ENCODE measurements at regions not wholly inside any gene's neighbourhood (a gene's known extent, or its start where the extent isn't known, plus 50 kb on each side); places are given as distances from the start of the nearest gene placed in this dataset.

DNA sequence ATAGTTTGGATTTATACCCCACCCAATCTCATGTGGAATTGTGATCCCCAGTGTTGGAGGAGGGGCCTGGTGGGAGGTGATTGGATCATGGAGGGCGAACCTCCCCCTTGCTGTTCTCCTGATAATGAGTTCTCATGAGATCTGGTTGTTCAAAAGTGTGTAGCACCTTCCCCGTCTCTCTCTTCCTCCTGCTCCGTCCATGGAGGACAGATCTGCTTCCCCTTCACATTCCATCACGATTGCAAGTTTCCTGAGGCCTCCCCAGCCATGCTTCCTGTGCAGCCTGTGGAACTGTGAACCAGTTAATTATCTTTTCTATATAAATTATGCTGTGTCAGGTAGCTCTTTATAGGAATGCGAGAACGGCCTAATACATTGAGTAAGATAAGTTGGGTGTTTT lies 518.8 kb upstream of the LCORL start:
- Histone ChIP-seq H3K9ac (ENCODE audit: low read length) (no peak overlapping the region), H3K9me3 (ENCODE audit: insufficient read depth, low read length) (no peaks in the 10 kb centered on the region), H2AFZ (ENCODE audit: low read depth, low read length, severe bottlenecking) (no peak overlapping the region), H3K36me3 (ENCODE audit: low read length) (no peaks in the 10 kb centered on the region), H3K4me2 (ENCODE audit: low read depth, low read length, poor library complexity, severe bottlenecking) (no peak overlapping the region), H3K79me2 (ENCODE audit: insufficient read depth, low read length) (no peaks in the 10 kb centered on the region), H4K20me1 (ENCODE audit: low read depth, low read length) (no peaks in the 10 kb centered on the region), H3K27ac (ENCODE audit: low read depth, low read length) (no peak overlapping the region), H3F3A (ENCODE audit: insufficient read depth) (no peaks in the 10 kb centered on the region), H3K9me2 (replicated peaks; ENCODE audit: insufficient read depth, low read length) (no peaks in the 10 kb centered on the region), H3K4me3 (ENCODE audit: insufficient read depth, low read length, poor library complexity, severe bottlenecking) (no peak overlapping the region), H3K27me3 (ENCODE audit: low read length) (no peaks in the 10 kb centered on the region)
- TF ChIP-seq, protein P1, sequence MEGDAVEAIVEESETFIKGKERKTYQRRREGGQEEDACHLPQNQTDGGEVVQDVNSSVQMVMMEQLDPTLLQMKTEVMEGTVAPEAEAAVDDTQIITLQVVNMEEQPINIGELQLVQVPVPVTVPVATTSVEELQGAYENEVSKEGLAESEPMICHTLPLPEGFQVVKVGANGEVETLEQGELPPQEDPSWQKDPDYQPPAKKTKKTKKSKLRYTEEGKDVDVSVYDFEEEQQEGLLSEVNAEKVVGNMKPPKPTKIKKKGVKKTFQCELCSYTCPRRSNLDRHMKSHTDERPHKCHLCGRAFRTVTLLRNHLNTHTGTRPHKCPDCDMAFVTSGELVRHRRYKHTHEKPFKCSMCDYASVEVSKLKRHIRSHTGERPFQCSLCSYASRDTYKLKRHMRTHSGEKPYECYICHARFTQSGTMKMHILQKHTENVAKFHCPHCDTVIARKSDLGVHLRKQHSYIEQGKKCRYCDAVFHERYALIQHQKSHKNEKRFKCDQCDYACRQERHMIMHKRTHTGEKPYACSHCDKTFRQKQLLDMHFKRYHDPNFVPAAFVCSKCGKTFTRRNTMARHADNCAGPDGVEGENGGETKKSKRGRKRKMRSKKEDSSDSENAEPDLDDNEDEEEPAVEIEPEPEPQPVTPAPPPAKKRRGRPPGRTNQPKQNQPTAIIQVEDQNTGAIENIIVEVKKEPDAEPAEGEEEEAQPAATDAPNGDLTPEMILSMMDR (IDR thresholded peaks at IDR 0.05; ENCODE audit: insufficient read depth, low read length, poor library complexity, severe bottlenecking): no peak
- no peak for TF ChIP-seq EZH2phosphoT487 (conservative IDR thresholded peaks at IDR 0.05; ENCODE audit: low read length)

- H4K20me1 ChIP-seq (ENCODE audit: low read depth, low read length): no peaks in the 10 kb centered on the region
- no peaks in the 10 kb centered on the region for H3K36me3 ChIP-seq (ENCODE audit: low read length)
- no peaks in the 10 kb centered on the region for H3K27me3 ChIP-seq (ENCODE audit: low read length)
- H3K9me2 ChIP-seq (replicated peaks; ENCODE audit: insufficient read depth, low read length): no peaks in the 10 kb centered on the region
- H3K4me2 ChIP-seq (ENCODE audit: low read depth, low read length, poor library complexity, severe bottlenecking): no peak overlapping the region
- H2AFZ ChIP-seq (ENCODE audit: low read depth, low read length, severe bottlenecking): no peak overlapping the region
- H3K9me3 ChIP-seq (ENCODE audit: insufficient read depth, low read length): no peaks in the 10 kb centered on the region
- H3K27ac ChIP-seq (ENCODE audit: low read depth, low read length): no peak overlapping the region
- TF ChIP-seq, protein P1 (IDR thresholded peaks at IDR 0.05; ENCODE audit: insufficient read depth, low read length, poor library complexity, severe bottlenecking): no peak
- TF ChIP-seq EZH2phosphoT487 (conservative IDR thresholded peaks at IDR 0.05; ENCODE audit: low read length): no peak
- no peaks in the 10 kb centered on the region for H3K79me2 ChIP-seq (ENCODE audit: insufficient read depth, low read length)
- H3K9ac ChIP-seq (ENCODE audit: low read length): no peak overlapping the region
- H3K4me3 ChIP-seq (ENCODE audit: insufficient read depth, low read length, poor library complexity, severe bottlenecking): no peak overlapping the region
- no peaks in the 10 kb centered on the region for H3F3A ChIP-seq (ENCODE audit: insufficient read depth)
Measured at GRCh38 chr4:18538121-18538520, 516.6 kb upstream of the LCORL start.

DNA sequence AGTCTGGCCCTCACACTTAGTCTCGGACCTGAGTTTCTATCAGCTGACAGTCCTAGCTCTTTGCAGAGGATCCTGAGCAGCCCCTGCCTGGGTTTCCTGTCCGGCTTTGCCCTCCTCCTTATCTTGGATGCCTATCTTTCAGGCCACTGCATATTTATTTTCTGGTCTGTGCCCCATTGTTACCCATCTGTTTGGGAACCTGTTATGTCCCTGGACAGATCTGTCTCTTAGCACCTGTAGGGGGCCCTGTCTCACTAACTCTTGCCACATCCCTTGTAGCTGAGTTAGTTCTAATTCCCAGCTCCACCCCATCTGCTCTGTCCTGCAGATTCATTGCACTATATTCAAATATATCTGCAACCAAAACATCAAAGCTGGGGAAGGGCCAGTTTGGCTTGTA lies 514.9 kb upstream of the LCORL start:
- Histone ChIP-seq H3K36me3 (ENCODE audit: low read length) (no peaks in the 10 kb centered on the region), H3K4me3 (ENCODE audit: insufficient read depth, low read length, poor library complexity, severe bottlenecking) (no peak overlapping the region), H3K4me2 (ENCODE audit: low read depth, low read length, poor library complexity, severe bottlenecking) (no peak overlapping the region), H3K79me2 (ENCODE audit: insufficient read depth, low read length) (no peaks in the 10 kb centered on the region), H2AFZ (ENCODE audit: low read depth, low read length, severe bottlenecking) (no peak overlapping the region), H3K9ac (ENCODE audit: low read length) (no peak overlapping the region), H3K9me3 (ENCODE audit: insufficient read depth, low read length) (no peaks in the 10 kb centered on the region), H3F3A (ENCODE audit: insufficient read depth) (no peaks in the 10 kb centered on the region), H3K27me3 (ENCODE audit: low read length) (no peaks in the 10 kb centered on the region), H3K9me2 (replicated peaks; ENCODE audit: insufficient read depth, low read length) (no peaks in the 10 kb centered on the region), H4K20me1 (ENCODE audit: low read depth, low read length) (no peaks in the 10 kb centered on the region), H3K27ac (ENCODE audit: low read depth, low read length) (no peak overlapping the region)
- TF ChIP-seq, protein P1 (IDR thresholded peaks at IDR 0.05; ENCODE audit: insufficient read depth, low read length, poor library complexity, severe bottlenecking): no peak
- TF ChIP-seq EZH2phosphoT487 (conservative IDR thresholded peaks at IDR 0.05; ENCODE audit: low read length): no peak

Measured in SU-DHL-6 (cell line).